T-helper 1 cell treated with Interleukin-12 subunit alpha and Interleukin-12 subunit beta and Interleukin-4 antibody, amounts not matched to agents 30 μg/mL and 1 μg/mL, for 36 hours (primary cell): ENCODE measurements at regions not wholly inside any gene's neighbourhood (a gene's known extent, or its start where the extent isn't known, plus 50 kb on each side); places are given as distances from the start of the nearest gene placed in this dataset.
"Not testable (repeated sequence)": the region's sequence is repeated elsewhere in the genome, so short reads cannot be mapped to it uniquely, and the experiment has no call there.

Source experiments
- H3K27ac Mint-ChIP-seq: one replicate; pipeline ENCODE4 v1.8.0; 2021; ENCODE audit warnings: mild to moderate bottlenecking, mixed read lengths
- H3K27me3 Mint-ChIP-seq: one replicate; pipeline ENCODE4 v1.8.0; 2021; ENCODE audit warnings: low read depth, mixed read lengths
- H3K36me3 Mint-ChIP-seq: one replicate; pipeline ENCODE4 v1.8.0; 2021; ENCODE audit warnings: low read depth, mixed read lengths
- H3K4me1 Mint-ChIP-seq: one replicate; pipeline ENCODE4 v1.8.0; 2021; ENCODE audit warnings: low read depth, mixed read lengths
- H3K4me3 Mint-ChIP-seq: one replicate; pipeline ENCODE4 v1.8.0; 2021; ENCODE audit warnings: mild to moderate bottlenecking, moderate library complexity, mixed read lengths
- H3K9me3 Mint-ChIP-seq: one replicate; pipeline ENCODE4 v1.8.0; 2021; ENCODE audit warnings: mixed read lengths

- H3K27ac Mint-ChIP-seq: no peak overlapping the region
- no peaks in the 10 kb centered on the region for H3K4me1 Mint-ChIP-seq
- no peak overlapping the region for H3K4me3 Mint-ChIP-seq
- no peaks in the 10 kb centered on the region for H3K27me3 Mint-ChIP-seq
- H3K9me3 Mint-ChIP-seq: peaks cover 7% of the 10 kb centered on the region
- H3K36me3 Mint-ChIP-seq: no peaks in the 10 kb centered on the region
Observed at GRCh38 chr2:82333697-82334096, 2029.1 kb upstream of the LRRTM1 start.

DNA sequence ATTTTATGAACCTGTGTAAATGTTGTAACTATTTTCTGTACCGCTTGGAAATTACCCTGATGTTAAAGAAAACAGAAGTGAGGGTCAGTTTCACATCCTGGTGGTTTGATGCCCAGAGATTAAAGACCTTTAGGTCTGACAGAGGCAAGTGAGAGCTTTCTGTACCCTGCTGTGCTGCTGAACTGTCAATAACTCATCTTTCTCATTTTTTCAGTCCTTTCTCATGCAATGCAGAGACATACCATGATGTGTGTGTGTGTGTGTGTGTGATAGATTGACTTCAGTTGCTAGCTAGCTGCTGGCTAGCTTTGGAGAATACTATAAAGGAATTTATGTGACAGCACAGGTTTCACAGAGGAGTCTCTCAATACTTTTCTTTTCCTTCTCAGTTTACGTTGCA lies 2025.6 kb upstream of the LRRTM1 start:
- H3K36me3 Mint-ChIP-seq: no peaks in the 10 kb centered on the region

GRCh38 chr2:82326180-82326767 lies 2021.7 kb upstream of the LRRTM1 start:
- H3K27ac Mint-ChIP-seq, H3K4me3 Mint-ChIP-seq, H3K27me3 Mint-ChIP-seq, H3K36me3 Mint-ChIP-seq, H3K4me1 Mint-ChIP-seq: not testable (repeated sequence)
- H3K9me3 Mint-ChIP-seq: peaks cover 34% of the 10 kb centered on the region

More for the DNA sequence above, 2025.6 kb upstream of the LRRTM1 start:
- Mint-ChIP-seq H3K9me3 (peaks cover 24% of the 10 kb centered on the region), H3K27ac (no peak overlapping the region), H3K4me1 (no peaks in the 10 kb centered on the region), H3K27me3 (no peaks in the 10 kb centered on the region), H3K4me3 (no peak overlapping the region)

DNA sequence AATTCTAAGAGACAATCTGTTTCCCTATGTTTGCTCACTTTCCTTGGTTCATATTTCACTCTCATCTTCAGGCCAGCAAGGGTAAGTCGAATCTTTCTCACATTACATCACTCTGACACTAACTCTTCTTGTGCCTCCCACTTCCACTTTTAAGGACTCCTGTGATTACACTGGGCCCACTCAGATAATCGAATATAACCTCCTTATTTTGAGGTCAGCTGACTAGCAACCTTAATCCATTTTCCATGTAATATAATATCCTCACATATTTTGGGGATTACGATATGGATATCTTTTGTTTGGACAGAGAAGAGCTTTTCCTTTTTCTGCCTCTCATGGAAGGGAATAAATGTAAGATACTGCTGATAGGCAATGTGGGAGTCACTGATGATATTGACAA lies 2015.7 kb upstream of the LRRTM1 start:
- Mint-ChIP-seq H3K36me3 (no peaks in the 10 kb centered on the region), H3K9me3 (peaks cover 15% of the 10 kb centered on the region), H3K27me3 (no peaks in the 10 kb centered on the region), H3K4me1 (no peaks in the 10 kb centered on the region), H3K27ac (no peak overlapping the region), H3K4me3 (no peak overlapping the region)

DNA sequence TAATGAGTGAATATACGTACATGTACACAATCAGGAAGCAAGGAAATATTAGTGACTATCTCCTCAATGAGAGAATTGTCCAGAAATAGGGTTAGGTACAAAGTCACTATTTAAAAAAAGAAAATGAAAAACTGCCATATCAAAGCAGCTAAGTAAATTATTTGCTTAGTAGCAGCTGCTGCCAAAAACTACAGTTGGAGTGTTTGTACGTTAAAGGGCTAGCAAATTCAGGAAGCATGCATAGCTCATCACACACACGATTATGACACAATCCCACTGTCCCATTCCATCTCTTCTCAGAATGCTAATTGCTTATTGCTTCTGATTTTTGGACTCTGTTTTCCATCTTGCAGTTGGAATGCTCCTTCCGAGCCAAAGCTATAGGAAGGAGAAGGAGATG lies 2012.5 kb upstream of the LRRTM1 start:
- Mint-ChIP-seq H3K4me3 (no peak overlapping the region), H3K9me3 (no peaks in the 10 kb centered on the region), H3K36me3 (no peaks in the 10 kb centered on the region), H3K4me1 (no peaks in the 10 kb centered on the region), H3K27me3 (no peaks in the 10 kb centered on the region), H3K27ac (no peak overlapping the region)

GRCh38 chr2:82316586-82316985 lies 2012.0 kb upstream of the LRRTM1 start:
- no peak overlapping the region for H3K27ac Mint-ChIP-seq
- H3K36me3 Mint-ChIP-seq: no peaks in the 10 kb centered on the region
- no peaks in the 10 kb centered on the region for H3K27me3 Mint-ChIP-seq
- H3K9me3 Mint-ChIP-seq: no peaks in the 10 kb centered on the region
- H3K4me1 Mint-ChIP-seq: no peaks in the 10 kb centered on the region
- no peak overlapping the region for H3K4me3 Mint-ChIP-seq

DNA sequence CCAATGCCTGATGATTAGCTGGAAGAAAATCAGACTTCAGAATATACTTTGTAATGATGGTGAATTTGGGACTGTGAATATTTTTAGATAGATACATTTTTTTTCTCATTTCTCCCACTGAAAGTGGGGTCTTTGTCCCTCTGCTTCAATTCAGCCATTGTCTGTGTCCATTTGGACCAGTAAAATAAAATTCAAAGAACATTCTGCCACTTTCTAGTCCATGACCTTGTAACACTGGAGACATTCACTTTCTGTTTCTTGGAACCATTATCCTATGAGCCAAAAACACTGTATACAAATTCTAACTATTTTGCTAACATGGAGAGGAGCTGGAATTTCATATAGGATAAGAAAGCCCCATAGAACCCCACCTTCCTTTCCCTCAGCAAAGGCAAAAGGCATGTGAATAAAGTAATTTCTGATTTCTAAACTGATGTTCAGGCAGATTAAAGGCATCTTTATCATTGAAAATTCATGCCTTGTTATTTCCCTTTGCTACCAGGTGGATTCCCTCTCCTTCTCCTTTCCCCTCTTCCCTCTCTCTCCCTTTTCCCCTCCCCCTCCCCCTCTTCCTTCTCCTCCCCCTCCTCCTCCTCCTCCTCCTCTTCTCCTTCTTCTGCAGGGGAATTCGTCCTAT lies 2010.4 kb upstream of the LRRTM1 start:
- Mint-ChIP-seq H3K27me3 (no peaks in the 10 kb centered on the region), H3K36me3 (no peaks in the 10 kb centered on the region), H3K4me3 (no peak overlapping the region), H3K9me3 (no peaks in the 10 kb centered on the region), H3K4me1 (no peaks in the 10 kb centered on the region), H3K27ac (no peak overlapping the region)

DNA sequence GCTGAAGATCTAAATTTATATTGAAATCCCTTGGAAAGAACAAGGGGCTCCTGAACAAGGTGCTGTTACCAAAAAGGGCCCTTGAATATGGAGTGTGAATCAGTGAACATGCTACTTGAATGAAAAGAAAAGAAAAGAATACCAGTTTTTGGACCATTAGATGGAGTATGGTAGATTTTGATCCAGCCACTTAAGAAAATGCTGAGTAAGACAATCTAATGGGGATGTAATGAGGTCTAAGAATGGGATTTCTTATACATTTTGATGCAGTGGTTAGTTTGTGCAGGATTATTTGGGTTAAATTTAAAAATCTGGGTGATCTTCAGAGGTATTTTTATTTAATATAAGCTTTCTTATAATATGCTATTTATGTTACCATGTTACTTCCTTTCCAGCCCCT lies 2003.0 kb upstream of the LRRTM1 start:
- Mint-ChIP-seq H3K9me3 (peaks cover 13% of the 10 kb centered on the region), H3K27me3 (no peaks in the 10 kb centered on the region), H3K27ac (no peak overlapping the region), H3K36me3 (no peaks in the 10 kb centered on the region), H3K4me3 (no peak overlapping the region), H3K4me1 (no peaks in the 10 kb centered on the region)

GRCh38 chr2:82301506-82301905 lies 1997.0 kb upstream of the LRRTM1 start:
- Mint-ChIP-seq H3K27me3 (no peaks in the 10 kb centered on the region), H3K27ac (no peak overlapping the region), H3K36me3 (no peaks in the 10 kb centered on the region), H3K9me3 (peaks cover 26% of the 10 kb centered on the region), H3K4me1 (no peaks in the 10 kb centered on the region), H3K4me3 (no peak overlapping the region)

- Mint-ChIP-seq H3K9me3 (peaks cover 8% of the 10 kb centered on the region), H3K4me1 (no peaks in the 10 kb centered on the region), H3K4me3 (no peak overlapping the region), H3K36me3 (no peaks in the 10 kb centered on the region), H3K27me3 (no peaks in the 10 kb centered on the region), H3K27ac (no peak overlapping the region)
Observed at GRCh38 chr2:82289446-82289845, 1984.9 kb upstream of the LRRTM1 start.

- H3K27me3 Mint-ChIP-seq: no peaks in the 10 kb centered on the region
- H3K4me3 Mint-ChIP-seq: no peak overlapping the region
- H3K9me3 Mint-ChIP-seq: peaks cover 14% of the 10 kb centered on the region
- no peak overlapping the region for H3K27ac Mint-ChIP-seq
- H3K4me1 Mint-ChIP-seq: no peaks in the 10 kb centered on the region
- H3K36me3 Mint-ChIP-seq: no peaks in the 10 kb centered on the region
Observed at GRCh38 chr2:82283075-82283474, 1978.5 kb upstream of the LRRTM1 start.

GRCh38 chr2:82282111-82282882 lies 1977.7 kb upstream of the LRRTM1 start:
- no peaks in the 10 kb centered on the region for H3K36me3 Mint-ChIP-seq
- H3K4me3 Mint-ChIP-seq: no peak overlapping the region
- no peak overlapping the region for H3K27ac Mint-ChIP-seq
- no peaks in the 10 kb centered on the region for H3K4me1 Mint-ChIP-seq
- peaks cover 14% of the 10 kb centered on the region for H3K9me3 Mint-ChIP-seq
- H3K27me3 Mint-ChIP-seq: no peaks in the 10 kb centered on the region

DNA sequence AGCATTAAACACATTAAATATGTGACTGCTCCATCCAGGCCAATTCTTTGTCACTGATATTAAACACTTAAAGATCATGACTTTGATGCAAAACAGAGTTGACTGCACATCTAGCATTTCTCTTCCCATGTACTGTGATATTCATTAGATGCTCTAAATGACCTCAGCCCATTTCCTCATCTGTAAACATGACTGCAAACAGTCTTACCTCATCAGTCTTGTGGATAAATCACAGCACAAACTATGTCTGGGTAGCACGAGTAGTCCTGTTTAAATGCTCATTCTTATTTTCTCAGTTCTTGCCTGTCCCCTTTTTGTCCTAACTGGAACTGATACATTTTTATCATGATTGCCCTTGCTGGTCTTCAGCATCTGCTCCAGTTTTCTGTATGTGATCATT lies 1974.8 kb upstream of the LRRTM1 start:
- no peaks in the 10 kb centered on the region for H3K27me3 Mint-ChIP-seq

DNA sequence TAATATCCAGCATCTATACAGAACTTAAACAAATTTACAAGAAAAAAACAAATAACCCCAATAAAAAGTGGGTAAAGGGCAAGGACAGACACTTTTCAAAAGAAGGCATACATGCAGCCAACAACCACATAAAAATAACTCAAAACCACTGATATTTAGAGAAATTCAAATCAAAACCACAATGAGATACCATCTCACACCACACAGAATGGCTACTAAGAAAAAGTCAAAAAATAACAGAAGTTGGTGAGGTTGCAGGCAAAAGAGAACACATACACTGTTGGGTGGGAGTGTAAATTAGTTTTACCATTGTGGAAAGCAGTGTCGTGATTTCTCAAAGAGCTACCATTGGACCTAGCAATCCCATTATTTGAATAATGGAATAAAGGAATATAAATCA lies 1973.9 kb upstream of the LRRTM1 start:
- peaks cover 21% of the 10 kb centered on the region for H3K9me3 Mint-ChIP-seq
- no peaks in the 10 kb centered on the region for H3K4me1 Mint-ChIP-seq
- H3K27me3 Mint-ChIP-seq: no peaks in the 10 kb centered on the region
- no peak overlapping the region for H3K27ac Mint-ChIP-seq
- H3K36me3 Mint-ChIP-seq: no peaks in the 10 kb centered on the region
- no peak overlapping the region for H3K4me3 Mint-ChIP-seq

More for the DNA sequence above, 1974.8 kb upstream of the LRRTM1 start:
- Mint-ChIP-seq H3K27ac (no peak overlapping the region), H3K36me3 (no peaks in the 10 kb centered on the region), H3K4me1 (no peaks in the 10 kb centered on the region), H3K9me3 (peaks cover 18% of the 10 kb centered on the region), H3K4me3 (no peak overlapping the region)

DNA sequence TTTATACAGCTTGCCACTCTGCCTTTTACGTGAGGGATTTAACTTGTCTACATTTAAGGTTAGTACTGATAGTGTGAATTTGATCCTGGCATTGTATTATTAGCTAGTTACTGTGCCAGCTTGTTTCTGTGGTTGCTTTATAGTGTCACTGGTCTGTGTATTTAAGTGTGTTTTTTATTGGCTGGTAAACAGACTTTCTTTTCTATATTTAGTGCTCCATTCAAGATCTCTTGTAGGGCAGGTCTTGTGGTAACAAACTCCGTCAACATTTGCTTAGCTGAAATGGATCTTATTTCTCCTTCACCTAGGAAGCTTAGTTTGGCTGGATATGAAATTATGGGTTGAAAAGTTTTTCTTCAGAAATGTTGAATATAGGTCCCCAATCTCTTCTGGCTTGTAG lies 1971.0 kb upstream of the LRRTM1 start:
- Mint-ChIP-seq H3K36me3 (no peaks in the 10 kb centered on the region), H3K27me3 (no peaks in the 10 kb centered on the region), H3K9me3 (peaks cover 26% of the 10 kb centered on the region), H3K4me1 (no peaks in the 10 kb centered on the region), H3K27ac (no peak overlapping the region), H3K4me3 (no peak overlapping the region)
